Choroid plexus epithelial cell (primary cell): ENCODE measurements at regions not wholly inside any gene's neighbourhood (a gene's known extent, or its start where the extent isn't known, plus 50 kb on each side); places are given as distances from the start of the nearest gene placed in this dataset.

Experiments used
- DNase-seq: peaks from one replicate; pipeline ENCODE4 v3.0.0-alpha.2; 2010; ENCODE audit warnings: low read depth
- H3K4me3 ChIP-seq: 2 replicates; pipeline ENCODE4 v1.5.1; 2011; ENCODE audit warnings: low read depth, mild to moderate bottlenecking, control low read depth, low read length, moderate library complexity
- CTCF ChIP-seq: conservative IDR thresholded peaks from 2 replicates; pipeline ENCODE4 v1.5.1; 2011; ENCODE audit warnings: low read depth, mild to moderate bottlenecking, control low read depth, inconsistent platforms, low read length, moderate library complexity

GRCh38 chr1:164918140-164918539 lies 359.2 kb downstream of the PBX1 start:
- TF ChIP-seq CTCF: no peak
- no peak for DNase-seq
- H3K4me3 ChIP-seq: no peak overlapping the region

- peak; percentile 67 for TF ChIP-seq CTCF
- DNase-seq: peak; percentile 87
- H3K4me3 ChIP-seq: no peak overlapping the region
Measured at GRCh38 chr1:164914208-164914607, 355.2 kb downstream of the PBX1 start.

GRCh38 chr1:164912290-164912689 lies 353.3 kb downstream of the PBX1 start:
- H3K4me3 ChIP-seq: no peak overlapping the region
- DNase-seq: no peak
- no peak for TF ChIP-seq CTCF

- no peak for TF ChIP-seq CTCF
- H3K4me3 ChIP-seq: no peak overlapping the region
- DNase-seq: no peak
Measured at GRCh38 chr1:164910671-164911070, 351.7 kb downstream of the PBX1 start.

GRCh38 chr1:164907666-164908065 lies 348.7 kb downstream of the PBX1 start:
- DNase-seq: no peak
- no peak for TF ChIP-seq CTCF
- no peak overlapping the region for H3K4me3 ChIP-seq

GRCh38 chr1:164905869-164906268 lies 346.9 kb downstream of the PBX1 start:
- H3K4me3 ChIP-seq: no peak overlapping the region
- DNase-seq: no peak
- no peak for TF ChIP-seq CTCF

- no peak overlapping the region for H3K4me3 ChIP-seq
- no peak for DNase-seq
- no peak for TF ChIP-seq CTCF
Measured at GRCh38 chr1:164902491-164902890, 343.5 kb downstream of the PBX1 start.
